Chondrocyte (in vitro differentiated cells): ENCODE measurements at regions not wholly inside any gene's neighbourhood (a gene's known extent, or its start where the extent isn't known, plus 50 kb on each side); places are given as distances from the start of the nearest gene placed in this dataset.

ENCODE experiments used
- DNase-seq: peaks from one replicate; pipeline ENCODE4 v3.0.0; 2021; ENCODE audit warnings: mixed read lengths, low spot score
- H3K27ac Mint-ChIP-seq: one replicate; pipeline ENCODE4 v1.8.0; 2021; ENCODE audit warnings: mild to moderate bottlenecking, moderate library complexity, mixed read lengths; ENCODE audit not compliant: unreplicated experiment
- H3K27me3 Mint-ChIP-seq: 2 replicates; pipeline ENCODE4 v1.8.0; 2021; ENCODE audit warnings: low read depth, mixed read lengths
- H3K36me3 Mint-ChIP-seq: 2 replicates; pipeline ENCODE4 v1.8.0; 2021; ENCODE audit warnings: low read depth, mixed read lengths
- H3K4me1 Mint-ChIP-seq: 2 replicates; pipeline ENCODE4 v1.8.0; 2021; ENCODE audit warnings: low read depth, mild to moderate bottlenecking, mixed read lengths
- H3K4me3 Mint-ChIP-seq: one replicate; pipeline ENCODE4 v1.8.0; 2021; ENCODE audit warnings: mild to moderate bottlenecking, moderate library complexity, mixed read lengths; ENCODE audit not compliant: unreplicated experiment
- H3K9me3 Mint-ChIP-seq: 2 replicates; pipeline ENCODE4 v1.8.0; 2021; ENCODE audit warnings: low read depth, mixed read lengths
- CTCF ChIP-seq: fragments of 200-600 bp; sonication (generic); IDR thresholded peaks from 2 replicates; pipeline ENCODE4 v1.5.0; 2021; ENCODE audit warnings: antibody characterized with exemption, mild to moderate bottlenecking, moderate library complexity

- Mint-ChIP-seq H3K36me3 (peaks cover 2% of the 10 kb centered on the region), H3K4me3 (no peak overlapping the region), H3K27ac (no peak overlapping the region), H3K4me1 (peaks cover 8% of the 10 kb centered on the region), H3K27me3 (peaks cover 9% of the 10 kb centered on the region), H3K9me3 (peaks cover 12% of the 10 kb centered on the region)
- DNase-seq, result no peak
- TF ChIP-seq CTCF, result no peak
These were observed 103.1 kb upstream of the INSIG1 start for GRCh38 chr7:155194382-155195140.

DNA sequence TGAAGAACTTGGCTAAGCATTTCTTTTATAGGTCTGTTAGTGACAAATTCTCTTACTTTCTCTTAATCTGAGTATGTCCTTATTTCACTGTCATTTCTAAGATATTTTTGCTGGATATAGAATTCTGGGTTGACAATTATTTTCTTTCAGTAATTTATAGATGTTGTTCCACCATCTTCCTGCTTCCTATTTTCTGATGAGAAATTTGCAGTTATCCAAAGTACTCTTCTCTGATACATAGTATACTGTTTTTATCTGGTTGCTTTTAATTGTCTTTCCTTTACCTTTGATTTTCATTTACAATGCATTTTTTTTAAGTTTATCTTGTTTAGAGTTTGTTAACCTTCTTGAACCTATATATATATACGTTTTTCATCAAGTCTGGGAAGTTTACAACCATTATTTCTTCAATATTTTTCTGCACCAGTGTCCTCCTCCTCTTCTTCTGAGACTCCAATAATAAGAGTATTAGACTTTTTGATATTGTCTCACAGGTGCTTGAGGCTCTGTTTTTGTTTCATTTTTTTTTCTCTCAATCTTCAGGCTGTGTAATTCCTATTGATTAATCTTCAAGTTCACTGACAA, 101.6 kb upstream of the INSIG1 start:
- no peak overlapping the region for H3K27ac Mint-ChIP-seq
- no peak overlapping the region for H3K4me3 Mint-ChIP-seq
- peaks cover 12% of the 10 kb centered on the region for H3K9me3 Mint-ChIP-seq
- no peak for TF ChIP-seq CTCF
- H3K36me3 Mint-ChIP-seq, result peaks cover 2% of the 10 kb centered on the region
- peaks cover 5% of the 10 kb centered on the region for H3K4me1 Mint-ChIP-seq
- peaks cover 4% of the 10 kb centered on the region for H3K27me3 Mint-ChIP-seq
- no peak for DNase-seq

- DNase-seq, result no peak
- no peak overlapping the region for H3K27ac Mint-ChIP-seq
- TF ChIP-seq CTCF, result no peak
These were observed 99.3 kb upstream of the INSIG1 start for GRCh38 chr7:155198196-155198892.

GRCh38 chr7:155198901-155199845, 98.5 kb upstream of the INSIG1 start:
- no peak overlapping the region for H3K27ac Mint-ChIP-seq
- DNase-seq, result no peak
- no peak for TF ChIP-seq CTCF
- peaks cover 2% of the 10 kb centered on the region for H3K36me3 Mint-ChIP-seq
- peaks cover 5% of the 10 kb centered on the region for H3K4me1 Mint-ChIP-seq
- H3K27me3 Mint-ChIP-seq, result no peaks in the 10 kb centered on the region
- H3K4me3 Mint-ChIP-seq, result no peak overlapping the region
- H3K9me3 Mint-ChIP-seq, result peaks cover 12% of the 10 kb centered on the region

More at GRCh38 chr7:155198196-155198892, 99.3 kb upstream of the INSIG1 start:
- peaks cover 5% of the 10 kb centered on the region for H3K4me1 Mint-ChIP-seq
- peaks cover 12% of the 10 kb centered on the region for H3K9me3 Mint-ChIP-seq
- no peaks in the 10 kb centered on the region for H3K27me3 Mint-ChIP-seq
- H3K4me3 Mint-ChIP-seq, result no peak overlapping the region
- peaks cover 2% of the 10 kb centered on the region for H3K36me3 Mint-ChIP-seq
